Right lobe of liver (tissue), 4 donors: ENCODE measurements at regions not wholly inside any gene's neighbourhood (a gene's known extent, or its start where the extent isn't known, plus 50 kb on each side); places are given as distances from the start of the nearest gene placed in this dataset.

ENCODE experiments used
- POLR2A ChIP-seq: fragments of 450-650 bp; IDR thresholded peaks from one replicate; pipeline ENCODE4 v1.6.1; 2017; ENCODE audit warnings: antibody characterized with exemption, mild to moderate bottlenecking
- TF ChIP-seq, protein P1 (sequence below), 4 donors: fragments of 200-600 bp in 3 of 4; fragments of 450-650 bp in 1 of 4; IDR thresholded peaks; one replicate each; pipeline versions ENCODE4 v1.5.1 to v1.8.0; 2016 to 2022; ENCODE audit warnings: antibody characterized with exemption in 4 of 4, mild to moderate bottlenecking in 2 of 4
- donor health status: DM: no; HTN: no; CAD: no.
- donor health status: DM: no; HTN: no; CAD: no.
- donor health status: DM: no; HTN: yes; CAD: no.

DNA sequence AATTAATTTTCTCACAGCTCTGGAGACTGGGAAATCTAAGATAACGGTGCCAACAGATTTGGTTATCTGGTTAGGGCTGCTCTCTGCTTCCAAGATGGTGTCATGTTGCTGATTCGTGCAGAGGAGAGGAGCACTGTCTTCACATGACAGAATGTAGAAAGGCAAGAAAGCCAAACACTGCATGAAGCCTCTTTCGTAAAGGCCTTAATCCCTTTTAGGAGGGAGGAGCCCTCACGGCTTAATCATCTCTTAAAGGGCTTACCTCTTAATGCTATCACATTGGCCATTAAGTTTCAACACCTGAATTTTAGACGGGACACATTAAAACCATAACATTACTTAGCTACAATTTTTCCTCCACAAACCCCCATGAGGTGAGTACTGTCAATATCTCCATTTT lies 174.1 kb downstream of the COX18 start:
- TF ChIP-seq, protein P1, sequence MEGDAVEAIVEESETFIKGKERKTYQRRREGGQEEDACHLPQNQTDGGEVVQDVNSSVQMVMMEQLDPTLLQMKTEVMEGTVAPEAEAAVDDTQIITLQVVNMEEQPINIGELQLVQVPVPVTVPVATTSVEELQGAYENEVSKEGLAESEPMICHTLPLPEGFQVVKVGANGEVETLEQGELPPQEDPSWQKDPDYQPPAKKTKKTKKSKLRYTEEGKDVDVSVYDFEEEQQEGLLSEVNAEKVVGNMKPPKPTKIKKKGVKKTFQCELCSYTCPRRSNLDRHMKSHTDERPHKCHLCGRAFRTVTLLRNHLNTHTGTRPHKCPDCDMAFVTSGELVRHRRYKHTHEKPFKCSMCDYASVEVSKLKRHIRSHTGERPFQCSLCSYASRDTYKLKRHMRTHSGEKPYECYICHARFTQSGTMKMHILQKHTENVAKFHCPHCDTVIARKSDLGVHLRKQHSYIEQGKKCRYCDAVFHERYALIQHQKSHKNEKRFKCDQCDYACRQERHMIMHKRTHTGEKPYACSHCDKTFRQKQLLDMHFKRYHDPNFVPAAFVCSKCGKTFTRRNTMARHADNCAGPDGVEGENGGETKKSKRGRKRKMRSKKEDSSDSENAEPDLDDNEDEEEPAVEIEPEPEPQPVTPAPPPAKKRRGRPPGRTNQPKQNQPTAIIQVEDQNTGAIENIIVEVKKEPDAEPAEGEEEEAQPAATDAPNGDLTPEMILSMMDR (IDR thresholded peaks at IDR 0.05): no peak
- no peak for TF ChIP-seq POLR2A
